Smooth muscle cell (in vitro differentiated cells): ENCODE measurements at regions not wholly inside any gene's neighbourhood (a gene's known extent, or its start where the extent isn't known, plus 50 kb on each side); places are given as distances from the start of the nearest gene placed in this dataset.

Source experiments
- DNase-seq: peaks from one replicate; lab custom pipeline; 2025; ENCODE audit not compliant: unreplicated experiment; lab: John Stamatoyannopoulos, UW
- H2AFZ ChIP-seq: fragments of 200-600 bp; sonication (generic); 2 replicates; pipeline ENCODE4 v1.6.0; 2016; ENCODE audit warnings: antibody characterized with exemption, low read depth, mild to moderate bottlenecking
- H3F3A ChIP-seq: fragments of 200-600 bp; sonication (generic); 2 replicates; pipeline ENCODE4 v1.6.0; 2017; ENCODE audit warnings: antibody characterized with exemption, low read depth
- H3K27ac ChIP-seq: fragments of 200-600 bp; sonication (generic); 2 replicates; pipeline ENCODE4 v1.5.1; 2016; ENCODE audit warnings: low read depth, mild to moderate bottlenecking
- H3K27me3 ChIP-seq: fragments of 200-600 bp; sonication (generic); 2 replicates; pipeline ENCODE4 v1.6.1; 2016; ENCODE audit warnings: low read depth, mild to moderate bottlenecking
- H3K36me3 ChIP-seq: fragments of 200-600 bp; sonication (generic); 2 replicates; pipeline ENCODE4 v1.5.1; 2016; ENCODE audit warnings: low read depth
- H3K4me1 ChIP-seq: fragments of 200-600 bp; sonication (generic); 2 replicates; pipeline ENCODE4 v1.5.1; 2016; ENCODE audit warnings: low read depth
- H3K4me2 ChIP-seq: fragments of 200-600 bp; sonication (generic); 2 replicates; pipeline ENCODE4 v1.6.0; 2016; ENCODE audit warnings: mild to moderate bottlenecking
- H3K4me3 ChIP-seq: fragments of 200-600 bp; sonication (generic); 2 replicates; pipeline ENCODE4 v1.5.1; 2016; ENCODE audit warnings: mild to moderate bottlenecking
- H3K79me2 ChIP-seq: fragments of 200-600 bp; sonication (generic); 2 replicates; pipeline ENCODE4 v1.6.0; 2016; ENCODE audit warnings: low read depth, mild to moderate bottlenecking
- H3K9ac ChIP-seq: fragments of 200-600 bp; sonication (generic); 2 replicates; pipeline ENCODE4 v1.6.0; 2016; ENCODE audit warnings: low read depth
- H3K9me3 ChIP-seq: fragments of 200-600 bp; sonication (generic); replicated peaks from 2 replicates; pipeline ENCODE4 v1.5.1; 2016; ENCODE audit warnings: low read depth
- H4K20me1 ChIP-seq: fragments of 200-600 bp; sonication (generic); 2 replicates; pipeline ENCODE4 v1.6.0; 2016; ENCODE audit warnings: low read depth
- CTCF ChIP-seq: fragments of 200-600 bp; sonication (generic); IDR thresholded peaks from 2 replicates; pipeline ENCODE4 v1.5.1; 2017; ENCODE audit warnings: borderline replicate concordance, mild to moderate bottlenecking, antibody characterized with exemption; ENCODE audit not compliant: insufficient read depth, poor library complexity, severe bottlenecking
- WGBS: methylation state at CpG from one replicate; pipeline ENCODE4 v1.1.7; 2016; ENCODE audit warnings: low lambda C conversion rate; 5-methylcytosine and 5-hydroxymethylcytosine counted together

- no peaks in the 10 kb centered on the region for H3K9me3 ChIP-seq
- no peak overlapping the region for H3K27ac ChIP-seq
- no peak overlapping the region for H3K4me3 ChIP-seq
- no peaks in the 10 kb centered on the region for H4K20me1 ChIP-seq
- no peak for TF ChIP-seq CTCF
- no peaks in the 10 kb centered on the region for H3K36me3 ChIP-seq
- 88% methylated on average over 12 of the region's 12 CpGs for WGBS
- DNase-seq, result no peak
- H3K79me2 ChIP-seq, result no peaks in the 10 kb centered on the region
- H3K4me1 ChIP-seq, result no peaks in the 10 kb centered on the region
- H3F3A ChIP-seq, result no peaks in the 10 kb centered on the region
- no peaks in the 10 kb centered on the region for H3K27me3 ChIP-seq
- no peak overlapping the region for H3K9ac ChIP-seq
- H3K4me2 ChIP-seq, result no peak overlapping the region
- no peak overlapping the region for H2AFZ ChIP-seq
Measured at GRCh38 chr15:98523912-98524662, 124.3 kb upstream of the IGF1R start.

GRCh38 chr15:98524838-98525660 is 123.3 kb upstream of the IGF1R start:
- Histone ChIP-seq H3F3A (no peaks in the 10 kb centered on the region), H3K27ac (no peak overlapping the region), H3K9ac (no peak overlapping the region), H3K9me3 (no peaks in the 10 kb centered on the region), H3K4me2 (no peak overlapping the region), H3K36me3 (no peaks in the 10 kb centered on the region), H3K79me2 (no peaks in the 10 kb centered on the region), H3K27me3 (peaks cover 7% of the 10 kb centered on the region), H4K20me1 (no peaks in the 10 kb centered on the region), H2AFZ (no peak overlapping the region), H3K4me1 (no peaks in the 10 kb centered on the region), H3K4me3 (no peak overlapping the region)
- DNase-seq, result no peak
- WGBS, result 81% methylated on average over 10 of the region's 10 CpGs
- TF ChIP-seq CTCF, result no peak

- Histone ChIP-seq H2AFZ (no peak overlapping the region), H3K4me2 (no peak overlapping the region), H3K36me3 (no peaks in the 10 kb centered on the region), H3K79me2 (no peaks in the 10 kb centered on the region), H3K27ac (no peak overlapping the region), H3F3A (no peaks in the 10 kb centered on the region), H3K4me3 (no peak overlapping the region), H4K20me1 (no peaks in the 10 kb centered on the region), H3K27me3 (peaks cover 7% of the 10 kb centered on the region), H3K9ac (no peak overlapping the region), H3K9me3 (no peaks in the 10 kb centered on the region), H3K4me1 (no peaks in the 10 kb centered on the region)
- DNase-seq, result no peak
- 81% methylated on average over 13 of the region's 13 CpGs for WGBS
- no peak for TF ChIP-seq CTCF
Measured at GRCh38 chr15:98525661-98526001, 122.7 kb upstream of the IGF1R start.
